Breast epithelium (tissue), 3 donors: ENCODE measurements at regions not wholly inside any gene's neighbourhood (a gene's known extent, or its start where the extent isn't known, plus 50 kb on each side); places are given as distances from the start of the nearest gene placed in this dataset.

Source experiments
- CTCF ChIP-seq, 3 donors: fragments of 450-650 bp; IDR thresholded peaks; one replicate each; pipeline ENCODE4 v1.5.1; 2016 to 2017; ENCODE audit warnings: antibody characterized with exemption in 3 of 3, mild to moderate bottlenecking in 3 of 3, moderate library complexity in 3 of 3
- POLR2AphosphoS5 ChIP-seq, 3 donors: sonication (generic); formaldehyde crosslinking; IDR thresholded peaks; one replicate each; pipeline ENCODE4 v1.6.1; 2017; ENCODE audit warnings: antibody characterized with exemption in 3 of 3

- TF ChIP-seq POLR2AphosphoS5 (IDR thresholded peaks at IDR 0.05), result peak in 2 of 3 donors; percentile 47 to 55
- no peak for TF ChIP-seq CTCF (IDR thresholded peaks at IDR 0.05)
Measured at GRCh38 chr2:238569507-238570195, 142.9 kb downstream of the ASB1 start.
